B cell (primary cell): ENCODE measurements at regions not wholly inside any gene's neighbourhood (a gene's known extent, or its start where the extent isn't known, plus 50 kb on each side); places are given as distances from the start of the nearest gene placed in this dataset.
"Not testable (repeated sequence)": the region's sequence is repeated elsewhere in the genome, so short reads cannot be mapped to it uniquely, and the experiment has no call there.

Experiments used
- CTCF ChIP-seq: fragments of 200-600 bp; IDR thresholded peaks from one replicate; pipeline ENCODE4 v1.8.0; 2022; ENCODE audit warnings: antibody characterized with exemption, mild to moderate bottlenecking
- EZH2 ChIP-seq: IDR thresholded peaks from 2 replicates; pipeline ENCODE4 v1.6.1; 2012; ENCODE audit warnings: borderline replicate concordance, low read depth, mild to moderate bottlenecking, moderate library complexity, low read length; ENCODE audit not compliant: insufficient read depth, poor library complexity, severe bottlenecking

GRCh38 chr13:99727651-99728050 is 226.4 kb downstream of the TM9SF2 start:
- not testable (repeated sequence) for TF ChIP-seq CTCF, EZH2
